Muscle layer of duodenum (tissue), 2 donors: ENCODE measurements at regions not wholly inside any gene's neighbourhood (a gene's known extent, or its start where the extent isn't known, plus 50 kb on each side); places are given as distances from the start of the nearest gene placed in this dataset.

Source experiments
- H3K27ac ChIP-seq: one replicate; pipeline ENCODE4 v1.7.0; 2013; ENCODE audit warnings: mild to moderate bottlenecking, low read length
- H3K27me3 ChIP-seq: one replicate; pipeline ENCODE4 v1.7.0; 2013; ENCODE audit warnings: low read depth, mild to moderate bottlenecking, control low read depth, low read length
- H3K36me3 ChIP-seq, 2 donors: one replicate each; pipeline ENCODE4 v1.7.0; 2013; ENCODE audit warnings: low read length in 2 of 2, control low read depth in 1 of 2, mild to moderate bottlenecking in 1 of 2; ENCODE audit not compliant: insufficient read depth in 2 of 2, control insufficient read depth in 1 of 2
- H3K4me1 ChIP-seq, 2 donors: one replicate each; pipeline ENCODE4 v1.7.0; 2013; ENCODE audit warnings: low read length in 2 of 2, mild to moderate bottlenecking in 2 of 2, control low read depth in 1 of 2, moderate library complexity in 1 of 2; ENCODE audit not compliant: insufficient read depth in 2 of 2, control insufficient read depth in 1 of 2
- H3K4me3 ChIP-seq, 2 donors: one replicate each; pipeline ENCODE4 v1.7.0; 2013; ENCODE audit warnings: low read length in 2 of 2, low read depth in 1 of 2, mild to moderate bottlenecking in 1 of 2
- H3K9me3 ChIP-seq, 2 donors: one replicate each; pipeline ENCODE4 v1.7.0; 2013; ENCODE audit warnings: low read length in 2 of 2, control low read depth in 1 of 2, mild to moderate bottlenecking in 1 of 2; ENCODE audit not compliant: control insufficient read depth in 1 of 2
- donor health status: healthy.

DNA sequence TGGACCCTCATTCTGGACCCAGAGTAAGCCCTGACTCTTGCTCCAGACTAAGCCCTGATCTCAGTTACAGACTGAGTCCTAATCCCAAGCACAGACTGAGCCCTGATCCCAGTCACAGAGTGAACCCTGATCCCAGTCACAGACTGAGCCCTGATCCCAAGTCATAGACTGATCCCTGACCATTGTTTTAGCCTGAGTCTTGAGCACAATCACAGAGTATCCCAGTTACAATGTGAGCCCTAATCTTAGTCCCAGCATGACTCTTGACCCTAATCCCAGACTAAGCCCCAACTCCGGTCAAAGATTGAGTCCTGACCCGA, 240.6 kb downstream of the RBM19 start:
- no peaks in the 10 kb centered on the region for H3K36me3 ChIP-seq
- no peak overlapping the region for H3K4me3 ChIP-seq
- peaks cover 5% of the 10 kb centered on the region for H3K27me3 ChIP-seq
- no peak overlapping the region for H3K27ac ChIP-seq
- H3K9me3 ChIP-seq = peaks cover 0 to 11% of the 10 kb centered on the region in 2 donors
- no peaks in the 10 kb centered on the region for H3K4me1 ChIP-seq

DNA sequence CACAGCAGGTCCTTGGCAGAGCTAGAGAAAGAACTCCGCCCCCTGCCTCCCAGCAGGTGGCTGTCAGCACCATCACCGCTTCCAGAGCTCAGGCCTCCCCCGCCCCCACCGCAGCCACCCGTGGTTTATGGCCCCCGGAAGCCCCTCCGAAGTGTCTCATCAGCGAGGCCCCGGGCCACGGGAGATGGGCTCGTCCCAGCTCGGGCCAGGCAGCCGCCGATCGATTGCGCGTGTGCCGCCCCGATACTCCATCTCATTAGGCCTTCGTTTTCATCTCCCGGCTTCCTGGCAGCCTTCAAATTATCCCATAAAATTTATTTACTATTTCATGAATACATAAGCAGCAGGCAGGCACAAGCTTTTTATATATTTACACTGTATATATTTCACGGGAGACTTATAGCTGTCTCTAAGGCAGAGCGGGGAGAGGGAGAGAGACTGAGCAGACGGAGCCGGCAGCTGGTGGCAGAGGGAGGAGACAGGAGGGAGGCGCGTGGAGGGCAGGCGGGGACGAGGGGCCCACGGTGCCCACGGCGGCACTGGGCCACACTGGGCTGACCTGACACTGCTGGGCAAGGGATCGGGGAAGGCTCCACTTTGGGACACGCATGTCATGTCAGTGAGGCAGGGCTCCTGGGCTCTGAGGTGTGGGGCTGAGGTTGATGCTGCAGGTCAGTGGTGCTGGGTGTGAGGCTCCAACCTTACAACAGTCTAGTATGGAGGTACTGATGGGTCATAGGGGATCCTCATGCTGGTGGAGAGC, 241.2 kb downstream of the RBM19 start:
- Histone ChIP-seq H3K4me1 (no peaks in the 10 kb centered on the region), H3K27ac (no peak overlapping the region), H3K4me3 (no peak overlapping the region), H3K27me3 (peaks cover 5% of the 10 kb centered on the region), H3K36me3 (no peaks in the 10 kb centered on the region), H3K9me3 (peaks cover 0 to 11% of the 10 kb centered on the region in 2 donors)

DNA sequence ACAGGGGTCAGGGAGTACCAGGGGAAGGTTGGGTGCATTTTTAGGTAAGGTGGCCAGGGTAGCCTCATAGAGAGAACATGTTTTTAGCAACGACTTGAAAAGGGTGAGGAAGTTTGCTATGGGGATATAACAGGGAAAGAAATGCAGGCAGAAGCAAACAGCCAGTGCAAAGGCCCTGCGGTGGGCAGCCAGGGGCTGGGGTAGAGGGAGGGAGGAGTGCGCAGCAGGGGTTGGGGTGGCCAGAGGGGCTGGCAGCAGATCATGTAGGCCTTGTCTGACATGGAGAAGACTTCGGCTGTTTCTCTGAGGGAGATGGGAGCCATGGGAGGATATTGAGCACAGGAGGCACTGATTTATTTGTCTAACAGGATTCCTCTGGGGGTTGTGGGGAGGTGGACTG, 242.5 kb downstream of the RBM19 start:
- H3K4me1 ChIP-seq = no peaks in the 10 kb centered on the region
- no peak overlapping the region for H3K27ac ChIP-seq
- H3K36me3 ChIP-seq = no peaks in the 10 kb centered on the region
- no peaks in the 10 kb centered on the region for H3K27me3 ChIP-seq
- peaks cover 0 to 11% of the 10 kb centered on the region in 2 donors for H3K9me3 ChIP-seq
- no peak overlapping the region for H3K4me3 ChIP-seq

DNA sequence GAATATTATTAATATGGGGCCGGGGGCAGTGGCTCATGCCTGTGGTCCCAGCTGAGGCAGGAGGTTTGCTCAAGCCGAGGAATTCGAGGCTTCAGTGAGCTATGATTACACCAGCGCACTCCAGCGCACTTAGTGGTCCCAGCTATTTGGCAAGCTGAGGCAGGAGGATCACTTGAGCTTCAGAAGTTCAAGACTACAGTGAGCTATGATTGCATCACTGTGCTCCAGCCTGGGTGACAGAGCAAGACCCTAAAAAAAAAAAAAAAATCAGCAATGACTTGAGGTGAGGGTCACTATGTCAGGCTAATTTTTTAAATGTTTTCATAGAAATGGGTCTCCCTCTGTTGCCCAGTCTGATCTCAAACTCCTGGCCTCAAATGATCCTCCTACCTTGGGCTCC, 243.4 kb downstream of the RBM19 start:
- H3K4me3 ChIP-seq = no peak overlapping the region
- peaks cover 0 to 11% of the 10 kb centered on the region in 2 donors for H3K9me3 ChIP-seq
- H3K27ac ChIP-seq = no peak overlapping the region
- H3K27me3 ChIP-seq = no peaks in the 10 kb centered on the region
- no peaks in the 10 kb centered on the region for H3K4me1 ChIP-seq
- H3K36me3 ChIP-seq = no peaks in the 10 kb centered on the region

DNA sequence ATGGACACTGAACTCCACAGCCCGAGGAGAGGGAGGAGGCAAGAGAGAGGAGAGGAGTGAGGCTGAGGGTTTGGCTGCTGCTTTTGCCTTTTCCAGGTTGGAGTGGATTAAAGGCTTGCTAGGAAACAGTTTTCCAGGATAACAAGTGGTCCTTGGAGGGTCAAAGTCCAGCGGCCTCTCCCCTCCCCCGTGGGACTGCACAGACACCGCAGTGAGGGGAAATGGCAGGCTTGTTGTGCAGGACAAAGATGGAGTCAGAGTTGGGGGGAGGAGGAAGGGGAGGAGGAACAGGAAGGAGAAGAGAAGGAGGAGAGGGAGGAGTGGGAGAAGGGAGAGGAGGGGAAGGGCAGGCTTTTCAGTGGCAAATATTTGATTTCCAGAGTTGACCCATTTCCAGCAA, 245.5 kb downstream of the RBM19 start:
- no peaks in the 10 kb centered on the region for H3K9me3 ChIP-seq
- no peak overlapping the region for H3K27ac ChIP-seq
- no peaks in the 10 kb centered on the region for H3K27me3 ChIP-seq
- H3K4me1 ChIP-seq = no peaks in the 10 kb centered on the region
- no peaks in the 10 kb centered on the region for H3K36me3 ChIP-seq
- H3K4me3 ChIP-seq = no peak overlapping the region

DNA sequence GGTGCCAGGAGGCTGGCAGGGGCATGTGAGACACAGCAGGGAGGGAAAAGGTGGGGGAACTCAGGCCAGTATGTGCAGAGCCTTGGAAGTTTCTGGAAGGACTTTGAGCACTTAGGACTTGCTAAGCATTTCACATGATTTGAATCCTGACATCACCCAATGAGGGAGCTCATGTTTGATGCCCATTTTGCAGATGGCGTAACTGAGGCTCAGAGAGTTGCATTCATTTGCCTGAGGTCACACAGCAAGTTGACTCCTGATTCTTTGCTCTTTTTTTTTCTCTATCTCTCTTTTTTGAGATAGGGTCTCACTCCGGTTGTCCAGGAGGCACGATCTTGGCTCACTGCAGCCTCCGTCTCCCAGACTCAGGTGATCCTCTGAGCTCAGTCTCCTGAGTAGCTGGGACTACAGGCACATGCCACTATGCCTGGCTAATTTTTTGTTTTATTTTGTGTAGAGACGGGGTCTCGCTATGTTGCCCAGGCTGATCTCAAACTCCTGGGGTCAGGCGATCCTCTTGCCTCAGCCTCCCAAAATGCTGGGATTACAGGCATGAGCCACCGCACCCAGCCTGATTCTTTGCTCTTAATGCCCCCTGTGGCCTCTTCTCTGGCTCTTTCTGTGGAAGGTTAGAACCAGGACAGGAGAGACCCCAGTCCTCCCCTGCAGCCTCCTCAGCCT, 246.1 kb downstream of the RBM19 start:
- Histone ChIP-seq H3K27ac (no peak overlapping the region), H3K4me1 (no peaks in the 10 kb centered on the region), H3K9me3 (no peaks in the 10 kb centered on the region), H3K36me3 (no peaks in the 10 kb centered on the region), H3K27me3 (no peaks in the 10 kb centered on the region), H3K4me3 (no peak overlapping the region)

DNA sequence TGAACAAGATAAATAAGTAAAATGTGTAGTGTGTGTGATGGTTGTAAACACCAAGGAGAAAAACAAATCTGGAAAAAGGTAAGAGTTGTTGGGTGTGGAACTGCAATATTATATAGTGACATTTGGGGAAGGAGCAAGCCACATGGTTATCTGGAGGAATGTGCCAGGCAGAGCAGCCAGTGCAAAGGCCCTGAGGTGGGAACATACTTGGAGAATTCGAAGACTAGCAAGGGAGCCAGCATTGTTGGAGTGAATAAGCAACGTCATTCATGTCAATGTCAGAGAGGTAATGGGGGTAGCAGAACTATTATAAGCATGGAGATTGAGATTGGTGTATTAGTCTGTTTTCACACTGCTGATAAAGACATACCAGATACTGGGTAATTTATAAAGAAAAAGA, 241.5 kb upstream of the LHX5 start:
- no peak overlapping the region for H3K27ac ChIP-seq
- H3K4me1 ChIP-seq = no peaks in the 10 kb centered on the region
- H3K27me3 ChIP-seq = no peaks in the 10 kb centered on the region
- no peak overlapping the region for H3K4me3 ChIP-seq
- peaks cover 0 to 11% of the 10 kb centered on the region in 2 donors for H3K9me3 ChIP-seq
- H3K36me3 ChIP-seq = no peaks in the 10 kb centered on the region

DNA sequence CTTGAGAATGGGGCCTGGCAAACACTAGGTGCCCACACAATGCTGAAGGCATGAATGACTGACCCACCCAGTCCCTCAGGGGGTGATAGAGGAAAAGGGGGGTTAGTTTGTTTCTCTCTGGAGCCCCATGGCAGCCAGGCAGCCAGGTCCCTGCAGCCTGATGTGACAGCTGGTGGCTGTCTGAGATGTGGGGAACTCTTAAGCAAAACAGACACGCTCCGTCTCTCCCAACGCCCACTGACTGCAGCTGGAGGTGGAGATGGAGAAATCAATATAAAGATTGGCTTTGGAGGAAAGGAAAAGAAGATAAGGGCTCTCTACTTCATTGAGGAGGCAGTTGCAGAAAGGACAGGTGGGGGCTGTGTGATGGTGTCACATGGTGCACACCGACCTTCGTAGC, 240.8 kb upstream of the LHX5 start:
- no peaks in the 10 kb centered on the region for H3K27me3 ChIP-seq
- peaks cover 0 to 11% of the 10 kb centered on the region in 2 donors for H3K9me3 ChIP-seq
- H3K4me3 ChIP-seq = no peak overlapping the region
- no peak overlapping the region for H3K27ac ChIP-seq
- H3K4me1 ChIP-seq = no peaks in the 10 kb centered on the region
- H3K36me3 ChIP-seq = no peaks in the 10 kb centered on the region

DNA sequence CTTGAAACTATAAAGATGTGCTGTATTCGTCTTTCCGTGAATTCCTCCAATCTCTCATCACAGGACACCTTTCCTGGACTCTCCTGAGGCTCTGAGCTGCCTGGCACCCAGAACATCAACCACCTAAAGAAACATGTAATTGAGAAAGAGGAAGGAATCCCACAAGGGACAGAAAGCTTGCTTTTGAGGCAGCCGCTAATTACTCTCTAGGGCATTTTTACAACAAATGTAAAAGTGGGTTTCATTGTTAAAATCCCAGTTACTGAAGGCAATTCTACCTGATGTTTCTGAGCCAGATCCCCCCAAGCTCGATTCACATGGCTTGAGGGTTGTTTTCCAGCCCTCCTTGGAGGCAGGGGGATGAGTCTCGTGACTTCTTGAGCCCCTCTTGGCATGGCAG, 238.5 kb upstream of the LHX5 start:
- peaks cover 0 to 11% of the 10 kb centered on the region in 2 donors for H3K9me3 ChIP-seq
- H3K36me3 ChIP-seq = no peaks in the 10 kb centered on the region
- no peak overlapping the region for H3K27ac ChIP-seq

DNA sequence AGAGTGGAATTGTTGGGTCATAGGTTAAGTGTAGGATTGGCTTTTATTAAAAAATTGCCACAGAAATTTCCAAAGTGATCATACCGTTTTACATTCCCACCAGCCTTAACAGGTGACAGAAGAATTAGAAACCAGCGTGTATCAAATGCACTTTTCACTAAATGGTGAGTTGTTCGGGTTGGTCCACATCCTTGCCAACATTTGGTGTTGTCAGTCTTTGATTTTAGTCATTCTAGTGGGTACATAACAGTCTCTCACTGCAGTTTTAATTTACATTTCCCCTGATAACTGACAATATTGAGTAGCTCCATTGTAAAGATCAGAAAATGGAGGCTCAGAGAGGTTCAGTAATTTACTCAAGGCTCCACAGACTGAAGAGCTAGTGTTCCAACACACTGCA, 237.8 kb upstream of the LHX5 start:
- Histone ChIP-seq H3K36me3 (no peaks in the 10 kb centered on the region), H3K27ac (no peak overlapping the region), H3K27me3 (no peaks in the 10 kb centered on the region), H3K4me1 (no peaks in the 10 kb centered on the region), H3K4me3 (no peak overlapping the region), H3K9me3 (peaks cover 0 to 11% of the 10 kb centered on the region in 2 donors)

More for the DNA sequence above, 238.5 kb upstream of the LHX5 start:
- Histone ChIP-seq H3K4me3 (no peak overlapping the region), H3K27me3 (no peaks in the 10 kb centered on the region), H3K4me1 (no peaks in the 10 kb centered on the region)

DNA sequence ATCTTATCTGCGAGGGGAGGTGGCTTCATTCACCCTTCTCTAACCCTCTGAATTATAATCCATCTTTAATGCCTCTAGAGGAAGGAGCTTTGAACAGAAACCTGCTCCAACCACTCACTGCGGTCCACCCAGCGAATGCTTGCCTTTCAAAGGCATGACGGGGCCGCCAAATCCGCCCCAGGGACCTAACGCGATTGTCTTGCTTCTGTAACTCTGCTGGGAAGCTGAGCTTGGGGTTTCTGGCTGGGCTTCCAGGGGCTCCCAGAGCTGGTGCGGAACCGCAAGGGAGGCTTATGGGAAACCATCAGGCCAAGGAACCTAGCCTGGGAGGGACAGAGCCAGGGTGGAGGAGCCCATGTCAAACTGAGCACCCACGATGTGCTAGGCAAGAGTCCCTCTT, 231.2 kb upstream of the LHX5 start:
- Histone ChIP-seq H3K27ac (no peak overlapping the region), H3K27me3 (no peaks in the 10 kb centered on the region), H3K4me1 (no peaks in the 10 kb centered on the region), H3K36me3 (no peaks in the 10 kb centered on the region), H3K9me3 (no peaks in the 10 kb centered on the region), H3K4me3 (no peak overlapping the region)

DNA sequence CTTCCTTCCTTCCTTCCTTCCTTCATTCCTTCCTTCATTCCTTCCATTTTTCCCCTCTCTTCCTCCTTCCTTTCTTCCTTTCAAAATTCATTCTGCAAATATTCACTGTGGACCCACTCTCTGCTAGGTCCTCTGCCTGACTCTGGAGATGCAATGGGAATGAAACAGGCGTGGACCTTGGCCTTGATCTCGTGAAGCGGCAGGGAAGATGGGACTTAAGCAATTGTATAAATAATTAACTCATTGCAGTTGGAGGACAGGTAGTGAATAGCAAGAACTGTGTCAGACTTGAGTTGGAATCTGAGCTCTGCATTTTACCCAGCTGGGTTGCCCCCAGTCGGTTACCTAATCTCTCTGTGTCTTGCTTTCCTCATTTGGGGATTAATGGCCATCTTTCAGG, 230.6 kb upstream of the LHX5 start:
- Histone ChIP-seq H3K4me1 (no peaks in the 10 kb centered on the region), H3K27ac (no peak overlapping the region), H3K36me3 (no peaks in the 10 kb centered on the region), H3K4me3 (no peak overlapping the region), H3K27me3 (no peaks in the 10 kb centered on the region), H3K9me3 (no peaks in the 10 kb centered on the region)
